MM.1S (cell line): ENCODE measurements at regions not wholly inside any gene's neighbourhood (a gene's known extent, or its start where the extent isn't known, plus 50 kb on each side); places are given as distances from the start of the nearest gene placed in this dataset.

ENCODE experiments used
- DNase-seq: peaks from one replicate; pipeline ENCODE4 v3.0.0-alpha.2; 2015
- H2AFZ ChIP-seq: fragments of 300-600 bp; sonication (generic); 2 replicates; pipeline ENCODE4 v1.6.0; 2016; ENCODE audit warnings: antibody characterized with exemption, low read length
- H3F3A ChIP-seq: fragments of 300-600 bp; sonication (generic); 2 replicates; pipeline ENCODE4 v1.6.1; 2016; ENCODE audit warnings: mild to moderate bottlenecking, antibody characterized with exemption, low read length, moderate library complexity, mixed read lengths; ENCODE audit not compliant: insufficient read depth
- H3K27ac ChIP-seq: fragments of 300-600 bp; sonication (generic); 2 replicates; pipeline ENCODE4 v1.5.1; 2016; ENCODE audit warnings: mild to moderate bottlenecking, low read length
- H3K27me3 ChIP-seq: fragments of 300-600 bp; sonication (generic); replicated peaks from 2 replicates; pipeline ENCODE4 v1.6.0; 2016; ENCODE audit warnings: low read length; ENCODE audit not compliant: insufficient read depth
- H3K36me3 ChIP-seq: fragments of 300-600 bp; sonication (generic); replicated peaks from 2 replicates; pipeline ENCODE4 v1.6.1; 2016; ENCODE audit warnings: mild to moderate bottlenecking, low read length, mixed read lengths; ENCODE audit not compliant: insufficient read depth
- H3K4me1 ChIP-seq: fragments of 300-600 bp; sonication (generic); 2 replicates; pipeline ENCODE4 v1.6.1; 2016; ENCODE audit warnings: low read length, mixed read lengths
- H3K4me2 ChIP-seq: fragments of 300-600 bp; sonication (generic); 2 replicates; pipeline ENCODE4 v1.6.0; 2016; ENCODE audit warnings: low read depth, low read length
- H3K4me3 ChIP-seq: fragments of 300-600 bp; sonication (generic); 2 replicates; pipeline ENCODE4 v1.5.1; 2016; ENCODE audit warnings: low read length, mixed read lengths
- H3K79me2 ChIP-seq: fragments of 300-600 bp; sonication (generic); 2 replicates; pipeline ENCODE4 v1.6.1; 2016; ENCODE audit warnings: mixed run types, low read length, mixed read lengths
- H3K9ac ChIP-seq: fragments of 300-600 bp; sonication (generic); 2 replicates; pipeline ENCODE4 v1.6.1; 2016; ENCODE audit warnings: low read length, mixed read lengths
- H3K9me2 ChIP-seq: fragments of 300-600 bp; sonication (generic); replicated peaks from 2 replicates; pipeline ENCODE4 v1.6.1; 2016; ENCODE audit warnings: mild to moderate bottlenecking, low read length, mixed read lengths; ENCODE audit not compliant: insufficient read depth
- H3K9me3 ChIP-seq: fragments of 300-600 bp; sonication (generic); replicated peaks from 2 replicates; pipeline ENCODE4 v1.6.1; 2016; ENCODE audit warnings: mild to moderate bottlenecking, low read length, mixed read lengths; ENCODE audit not compliant: insufficient read depth
- H4K20me1 ChIP-seq: fragments of 300-600 bp; sonication (generic); 2 replicates; pipeline ENCODE4 v1.6.1; 2016; ENCODE audit warnings: mild to moderate bottlenecking, low read length, moderate library complexity, mixed read lengths; ENCODE audit not compliant: insufficient read depth
- CTCF ChIP-seq: fragments of 300-600 bp; sonication (generic); IDR thresholded peaks from 2 replicates; pipeline ENCODE4 v1.5.1; 2016; ENCODE audit warnings: antibody characterized with exemption, low read length, mixed read lengths
- EZH2 ChIP-seq: fragments of 300-600 bp; sonication (generic); optimal IDR thresholded peaks from 2 replicates; pipeline ENCODE3; 2017; ENCODE audit warnings: low read depth, mild to moderate bottlenecking, antibody characterized with exemption, low read length, mixed read lengths
- EZH2phosphoT487 ChIP-seq: fragments of 300-600 bp; sonication (generic); IDR thresholded peaks from 2 replicates; pipeline ENCODE4 v1.6.1; 2018; ENCODE audit warnings: antibody characterized with exemption, low read length

- Histone ChIP-seq H2AFZ (no peak overlapping the region), H3K9me2 (no peaks in the 10 kb centered on the region), H3K27me3 (no peaks in the 10 kb centered on the region), H3K4me3 (no peak overlapping the region), H3K9ac (no peak overlapping the region), H4K20me1 (no peaks in the 10 kb centered on the region), H3K79me2 (no peaks in the 10 kb centered on the region), H3K4me2 (no peak overlapping the region), H3K9me3 (no peaks in the 10 kb centered on the region), H3K36me3 (no peaks in the 10 kb centered on the region), H3K4me1 (no peaks in the 10 kb centered on the region), H3K27ac (no peak overlapping the region), H3F3A (no peaks in the 10 kb centered on the region)
- TF ChIP-seq EZH2phosphoT487: no peak
- no peak for TF ChIP-seq CTCF
- TF ChIP-seq EZH2: no peak
- no peak for DNase-seq
Observed at GRCh38 chr1:66452982-66453381, 81.0 kb upstream of the SGIP1 start.

GRCh38 chr1:66455446-66455845, 78.5 kb upstream of the SGIP1 start:
- no peak overlapping the region for H2AFZ ChIP-seq
- no peak overlapping the region for H3K9ac ChIP-seq
- TF ChIP-seq EZH2phosphoT487: no peak
- TF ChIP-seq CTCF: no peak
- TF ChIP-seq EZH2: no peak
- H3K9me2 ChIP-seq: no peaks in the 10 kb centered on the region
- no peak overlapping the region for H3K4me2 ChIP-seq
- no peaks in the 10 kb centered on the region for H3F3A ChIP-seq
- no peak overlapping the region for H3K4me3 ChIP-seq
- no peak for DNase-seq
- no peak overlapping the region for H3K27ac ChIP-seq
- H3K79me2 ChIP-seq: no peaks in the 10 kb centered on the region
- no peaks in the 10 kb centered on the region for H4K20me1 ChIP-seq
- H3K36me3 ChIP-seq: no peaks in the 10 kb centered on the region
- no peaks in the 10 kb centered on the region for H3K4me1 ChIP-seq
- no peaks in the 10 kb centered on the region for H3K27me3 ChIP-seq
- no peaks in the 10 kb centered on the region for H3K9me3 ChIP-seq

- Histone ChIP-seq H3K4me1 (no peaks in the 10 kb centered on the region), H3K79me2 (no peaks in the 10 kb centered on the region), H3K9me2 (no peaks in the 10 kb centered on the region), H3K9ac (no peak overlapping the region), H3K4me2 (no peak overlapping the region), H3K27me3 (no peaks in the 10 kb centered on the region), H4K20me1 (no peaks in the 10 kb centered on the region), H3F3A (no peaks in the 10 kb centered on the region), H3K4me3 (no peak overlapping the region), H3K27ac (no peak overlapping the region), H3K36me3 (no peaks in the 10 kb centered on the region), H3K9me3 (no peaks in the 10 kb centered on the region), H2AFZ (no peak overlapping the region)
- no peak for TF ChIP-seq EZH2
- no peak for TF ChIP-seq EZH2phosphoT487
- TF ChIP-seq CTCF: no peak
- DNase-seq: no peak
Observed at GRCh38 chr1:66460776-66461175, 73.2 kb upstream of the SGIP1 start.

GRCh38 chr1:66462313-66462712, 71.6 kb upstream of the SGIP1 start:
- Histone ChIP-seq H2AFZ (no peak overlapping the region), H3K27ac (no peak overlapping the region), H3K4me1 (no peaks in the 10 kb centered on the region), H3K4me2 (no peak overlapping the region), H3K4me3 (no peak overlapping the region), H3K27me3 (no peaks in the 10 kb centered on the region), H3K9me3 (no peaks in the 10 kb centered on the region), H3K9ac (no peak overlapping the region), H3K36me3 (no peaks in the 10 kb centered on the region), H4K20me1 (no peaks in the 10 kb centered on the region), H3F3A (no peaks in the 10 kb centered on the region), H3K79me2 (no peaks in the 10 kb centered on the region), H3K9me2 (no peaks in the 10 kb centered on the region)
- DNase-seq: no peak
- TF ChIP-seq EZH2phosphoT487 (no peak), EZH2 (no peak), CTCF (no peak)
